ENCODE measurements at regions not wholly inside any gene's neighbourhood (a gene's known extent, or its start where the extent isn't known, plus 50 kb on each side); places are given as distances from the start of the nearest gene placed in this dataset.

GRCh38 chr2:122221665-122222064 is 466.2 kb downstream of the TSN start:
- no peak for TF ChIP-seq EZH2 (IDR thresholded peaks at IDR 0.05; ENCODE audit: insufficient read depth, poor library complexity, severe bottlenecking)
- no peak for TF ChIP-seq EZH2phosphoT487 (IDR thresholded peaks at IDR 0.05; ENCODE audit: insufficient read depth, low read depth)
